ENCODE measurements at regions not wholly inside any gene's neighbourhood (a gene's known extent, or its start where the extent isn't known, plus 50 kb on each side); places are given as distances from the start of the nearest gene placed in this dataset.

DNA sequence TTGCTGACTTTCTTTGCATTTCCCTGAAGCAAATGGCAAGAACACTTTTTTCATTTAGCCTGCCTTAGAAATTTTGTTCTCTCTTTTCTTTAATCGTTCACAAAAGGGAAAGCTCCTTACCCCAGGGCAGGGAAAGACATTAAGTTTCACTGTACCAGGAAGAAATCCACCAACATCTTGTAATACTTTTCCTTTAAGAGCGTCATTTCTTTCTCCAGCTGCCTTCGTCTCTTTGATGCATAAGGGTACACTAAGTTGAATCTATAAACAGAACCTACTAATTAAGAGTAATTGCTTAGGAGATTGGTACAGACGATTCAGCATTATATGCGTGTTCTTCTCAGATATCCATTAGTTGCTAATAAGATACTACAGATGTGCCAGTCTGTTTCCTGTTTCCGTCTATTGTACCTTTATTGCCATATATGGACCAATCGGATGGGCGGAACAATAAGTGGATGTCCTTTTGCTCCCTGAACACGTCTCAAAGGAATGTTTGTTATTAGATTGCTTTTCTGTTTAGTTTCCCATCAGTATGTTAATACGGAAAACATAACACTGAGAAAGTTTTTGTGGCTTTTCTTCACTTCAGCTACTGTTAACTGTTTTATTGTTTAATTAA is 276.7 kb upstream of the RARB start:
- H3K36me3 ChIP-seq (ENCODE audit: control insufficient read depth, insufficient read depth, low read length): no peaks in the 10 kb centered on the region
- H2AK5ac ChIP-seq (ENCODE audit: low read depth, low read length): no peak overlapping the region
- no TSS peak for BruUV-seq (replicated peaks)
- H4K91ac ChIP-seq (ENCODE audit: insufficient read depth, low read depth, low read length): no peak overlapping the region
- H3K27ac ChIP-seq (ENCODE audit: insufficient read depth, low read length): no peak overlapping the region
- no peak overlapping the region for H2BK20ac ChIP-seq (ENCODE audit: low read depth, low read length)
- ATAC-seq (ENCODE audit: low read depth): no peak
- H3K4me2 ChIP-seq (ENCODE audit: low read depth, low read length): no peak overlapping the region
- no peaks in the 10 kb centered on the region for H3K27me3 ChIP-seq (ENCODE audit: control insufficient read depth, insufficient read depth, low read length)
- H4K8ac ChIP-seq (ENCODE audit: low read depth in 2 of 2, low read length in 2 of 2): no peak overlapping the region
- H3K9ac ChIP-seq (ENCODE audit: low read depth, low read length): no peak overlapping the region
- in situ Hi-C loops (cut with MboI; ENCODE audit: low sequenced_read_pairs): no loop called here
- no peak overlapping the region for H4K5ac ChIP-seq (ENCODE audit: low read depth, low read length)
- no peak overlapping the region for H2BK15ac ChIP-seq (ENCODE audit: low read depth, low read length)
- no peak overlapping the region for H3K14ac ChIP-seq (replicated peaks; ENCODE audit: low read depth, low read length)
- H2BK120ac ChIP-seq (ENCODE audit: low read depth, low read length): no peak overlapping the region
- ChIA-PET POLR2A (ENCODE audit: unreplicated experiment) (no interaction called here), CTCF (no interaction called here)
- H3K4ac ChIP-seq (ENCODE audit: low read depth, low read length): no peak overlapping the region
- no peaks in the 10 kb centered on the region for H4K20me1 ChIP-seq (ENCODE audit: insufficient read depth, low read length)
- H3K9me3 ChIP-seq (ENCODE audit: control insufficient read depth, insufficient read depth, low read length): peaks cover 4% of the 10 kb centered on the region; the same call in 1 of the 2 replicates
- no peak overlapping the region for H3K4me3 ChIP-seq (ENCODE audit: insufficient read depth, low read depth, low read length)
- H3K9me1 ChIP-seq (ENCODE audit: insufficient read depth, low read length): no peaks in the 10 kb centered on the region
- no peak overlapping the region for H3K56ac ChIP-seq (ENCODE audit: extremely low read depth, insufficient read depth, low read length)
- no peak overlapping the region for H2BK5ac ChIP-seq (ENCODE audit: low read depth, low read length, poor library complexity, severe bottlenecking)
- no peak for DNase-seq
- TF ChIP-seq NFE2L2 (IDR thresholded peaks at IDR 0.05; ENCODE audit: low read depth, low read length): no peak
- no peak for TF ChIP-seq FOS (IDR thresholded peaks at IDR 0.05; ENCODE audit: low read depth, low read length)
- TF ChIP-seq RCOR1 (IDR thresholded peaks at IDR 0.05; ENCODE audit: insufficient replicate concordance, low read length): no peak
- intact Hi-C loops (cut with micrococcal nuclease): no loop called here
- 67% methylated on average over 1 of the region's 10 CpGs; no CpG with 5 or more reads in 1 of the 2 experiments for WGBS, 2 experiments (ENCODE audit: extremely low coverage in 2 of 2, insufficient read length in 1 of 2)
- H3K18ac ChIP-seq (ENCODE audit: low read depth, low read length): no peak overlapping the region
- dilution Hi-C loops (cut with HindIII; ENCODE audit: low sequenced_read_pairs, unreplicated experiment): no loop called here
- no peak overlapping the region for H2AK9ac ChIP-seq (replicated peaks; ENCODE audit: low read depth, low read length, poor library complexity)
- H3K79me1 ChIP-seq (ENCODE audit: low read depth in 1 of 2, low read length in 2 of 2): no peaks in the 10 kb centered on the region
- no peaks in the 10 kb centered on the region for H3K4me1 ChIP-seq (ENCODE audit: control insufficient read depth, insufficient read depth, low read length)
- no peak overlapping the region for H2AFZ ChIP-seq (replicated peaks; ENCODE audit: low read length, poor library complexity)
- no peak overlapping the region for H3K23ac ChIP-seq (ENCODE audit: low read depth, low read length)
